Neural cell (in vitro differentiated cells): ENCODE measurements at regions not wholly inside any gene's neighbourhood (a gene's known extent, or its start where the extent isn't known, plus 50 kb on each side); places are given as distances from the start of the nearest gene placed in this dataset.

Experiments
- CTCF ChIP-seq: fragments of 450-650 bp; IDR thresholded peaks from 2 replicates; pipeline ENCODE4 v1.5.1; 2014; ENCODE audit warnings: antibody characterized with exemption, mild to moderate bottlenecking, moderate library complexity; ENCODE audit not compliant: poor library complexity, severe bottlenecking
- EZH2 ChIP-seq: fragments of 200-600, 300-800 bp; shearing (Covaris generic), sonication (generic); IDR thresholded peaks from 2 replicates; pipeline ENCODE4 v1.6.1; 2014; ENCODE audit warnings: antibody characterized with exemption, low read length, borderline replicate concordance, mild to moderate bottlenecking; ENCODE audit not compliant: insufficient read depth, poor library complexity, severe bottlenecking
- POLR2AphosphoS5 ChIP-seq: IDR thresholded peaks from 2 replicates; pipeline ENCODE4 v1.6.1; 2012
- RAD21 ChIP-seq: fragments of 450-650 bp; conservative IDR thresholded peaks from 2 replicates; pipeline ENCODE4 v1.6.1; 2014; ENCODE audit warnings: antibody characterized with exemption, mild to moderate bottlenecking, moderate library complexity
- REST ChIP-seq: IDR thresholded peaks from 2 replicates; pipeline ENCODE4 v1.6.1; 2012; ENCODE audit warnings: borderline replicate concordance
- SMC3 ChIP-seq: fragments of 450-650 bp; conservative IDR thresholded peaks from 2 replicates; pipeline ENCODE4 v1.6.1; 2014; ENCODE audit warnings: antibody characterized with exemption, mild to moderate bottlenecking, moderate library complexity; ENCODE audit not compliant: poor library complexity
- TAF1 ChIP-seq: IDR thresholded peaks from 2 replicates; pipeline ENCODE4 v1.6.1; 2012; ENCODE audit warnings: low read depth

GRCh38 chr5:3230254-3230653 lies 365.4 kb upstream of the IRX1 start:
- no peak for TF ChIP-seq CTCF
- TF ChIP-seq POLR2AphosphoS5 = no peak
- TF ChIP-seq EZH2 = no peak
- TF ChIP-seq RAD21 = no peak
- TF ChIP-seq SMC3 = no peak
- TF ChIP-seq REST = no peak
- no peak for TF ChIP-seq TAF1
